NCI-H187 (cell line): ENCODE measurements at regions not wholly inside any gene's neighbourhood (a gene's known extent, or its start where the extent isn't known, plus 50 kb on each side); places are given as distances from the start of the nearest gene placed in this dataset.
"Not testable (repeated sequence)": the region's sequence is repeated elsewhere in the genome, so short reads cannot be mapped to it uniquely, and the experiment has no call there.

ENCODE experiments used
- DNase-seq, 2 experiments: peaks; one replicate each; lab custom pipeline; 2025; lab: John Stamatoyannopoulos, UW

DNA sequence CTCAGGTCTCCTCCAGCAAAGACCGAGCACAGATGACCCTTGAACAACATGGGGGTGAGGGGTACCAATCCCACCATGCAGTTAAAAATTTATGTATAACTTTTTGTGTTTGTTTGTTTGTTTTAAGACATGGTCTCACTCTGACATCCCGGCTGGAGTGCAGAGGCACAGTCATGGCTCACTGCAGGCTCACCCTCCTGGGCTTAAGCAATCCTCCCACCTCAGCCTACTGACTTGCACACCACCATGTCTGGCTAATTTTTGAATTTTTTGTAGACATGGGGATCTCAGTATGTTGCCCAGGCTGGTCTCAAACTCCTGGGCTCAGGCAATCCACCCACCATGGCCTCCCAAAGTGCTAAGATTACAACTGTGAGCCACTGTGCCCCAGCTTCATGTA is 231.0 kb upstream of the PIK3R1 start:
- no peak for DNase-seq

DNA sequence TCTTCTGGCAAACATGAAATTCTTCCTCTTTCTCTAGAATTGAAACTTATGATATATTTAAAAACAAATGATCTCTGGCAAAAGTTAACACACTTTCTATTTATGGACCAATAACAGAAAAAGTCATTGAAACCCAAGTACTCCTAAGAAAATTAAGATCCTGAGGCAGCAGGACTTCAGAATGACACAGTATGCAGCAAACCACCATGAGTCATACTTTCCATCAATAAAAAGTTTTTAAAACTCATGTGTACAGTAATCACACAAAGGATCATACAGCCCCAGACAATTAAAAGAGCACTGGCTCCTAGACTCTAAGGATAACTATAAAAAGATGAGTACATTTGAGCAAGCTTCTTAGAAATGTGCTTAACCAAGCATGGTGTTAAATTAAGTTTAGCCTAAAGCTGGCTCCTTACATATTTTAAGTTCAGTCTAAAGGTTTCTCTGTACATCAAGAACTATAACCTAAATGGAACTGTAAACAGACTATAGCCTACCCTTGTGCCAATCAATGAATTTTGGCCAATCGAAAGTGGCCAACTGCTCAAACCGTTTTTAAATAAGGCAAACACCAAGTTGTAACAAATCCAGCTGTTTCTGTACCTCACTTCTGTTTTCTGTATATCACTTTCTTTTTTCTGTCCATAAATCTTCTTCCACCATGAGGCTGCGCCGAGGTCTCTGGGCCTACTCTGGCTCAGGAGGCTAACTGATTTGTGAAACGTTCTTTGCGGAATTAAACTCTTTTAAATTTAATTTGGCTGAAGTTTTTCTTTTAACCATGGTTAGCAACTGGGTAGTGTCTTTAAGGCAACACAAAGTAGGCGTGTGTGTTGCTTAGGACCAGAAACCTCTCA is 232.1 kb upstream of the PIK3R1 start:
- DNase-seq: no peak

DNA sequence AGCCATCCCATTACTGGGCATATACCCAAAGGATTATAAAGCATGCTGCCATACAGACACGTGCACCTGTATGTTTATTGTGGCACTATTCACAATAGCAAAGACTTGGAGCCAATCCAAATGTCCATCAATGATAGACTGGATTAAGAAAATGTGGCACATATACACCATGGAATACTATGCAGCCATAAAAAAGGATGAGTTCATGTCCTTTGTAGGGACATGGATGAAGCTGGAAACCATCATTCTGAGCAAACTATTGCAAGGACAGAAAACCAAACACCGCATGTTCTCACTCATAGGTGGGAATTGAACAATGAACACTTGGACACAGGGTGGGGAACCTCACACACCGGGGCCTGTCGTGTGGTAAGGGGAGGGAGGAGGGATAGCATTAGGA is 233.4 kb upstream of the PIK3R1 start:
- not testable (repeated sequence) for DNase-seq

DNA sequence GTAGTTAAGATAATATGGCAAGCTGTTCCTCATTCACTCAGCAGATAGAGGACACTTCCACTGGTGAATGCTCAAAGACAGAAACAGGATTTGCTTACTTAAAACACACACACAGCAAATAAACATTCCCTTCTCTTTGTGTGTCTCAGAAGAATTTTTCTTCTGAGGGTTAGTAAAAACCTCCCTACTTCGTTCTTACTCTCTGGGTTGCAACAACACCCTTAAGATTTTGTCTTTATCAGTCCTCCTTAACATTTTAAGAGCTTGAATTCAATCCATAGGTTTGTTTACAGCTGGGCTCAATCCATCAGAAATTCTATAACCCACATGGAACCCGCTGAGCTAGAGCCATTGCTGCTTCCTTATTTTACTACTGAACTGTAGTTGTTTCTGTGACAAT is 237.4 kb upstream of the PIK3R1 start:
- DNase-seq: no peak

DNA sequence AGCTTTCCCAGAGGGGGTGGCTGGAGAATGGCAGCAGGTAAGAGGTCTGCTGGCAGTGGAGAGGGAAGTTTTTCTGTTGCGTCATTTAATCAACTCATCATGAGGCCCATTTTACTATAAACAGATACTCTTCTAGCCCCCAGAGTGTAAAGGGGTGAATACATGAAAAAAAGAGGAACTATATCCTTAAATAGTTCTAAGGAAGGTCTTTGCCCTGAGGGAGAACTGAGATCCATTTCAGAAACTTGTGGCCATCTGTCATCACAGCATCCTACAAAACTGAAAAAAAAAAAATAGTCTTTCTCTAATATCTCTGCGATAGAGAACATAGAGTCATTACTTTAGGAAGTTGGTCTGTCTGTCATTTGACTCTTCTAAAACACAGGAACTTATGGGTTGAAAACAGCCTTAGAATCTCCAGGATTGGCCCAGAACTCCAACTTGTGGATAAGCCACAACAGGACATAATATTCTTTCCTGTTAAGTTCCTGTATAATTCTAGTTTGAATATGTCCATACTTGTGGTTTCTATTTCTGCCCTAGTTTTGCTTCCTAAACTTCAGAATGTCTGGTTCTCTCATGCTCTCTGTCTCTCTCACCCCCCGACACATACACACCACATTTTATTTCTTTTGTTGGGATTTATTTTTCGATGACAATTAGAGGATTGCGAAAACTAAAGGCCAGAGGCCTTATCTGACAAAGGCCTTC is 238.5 kb upstream of the PIK3R1 start:
- no peak for DNase-seq

DNA sequence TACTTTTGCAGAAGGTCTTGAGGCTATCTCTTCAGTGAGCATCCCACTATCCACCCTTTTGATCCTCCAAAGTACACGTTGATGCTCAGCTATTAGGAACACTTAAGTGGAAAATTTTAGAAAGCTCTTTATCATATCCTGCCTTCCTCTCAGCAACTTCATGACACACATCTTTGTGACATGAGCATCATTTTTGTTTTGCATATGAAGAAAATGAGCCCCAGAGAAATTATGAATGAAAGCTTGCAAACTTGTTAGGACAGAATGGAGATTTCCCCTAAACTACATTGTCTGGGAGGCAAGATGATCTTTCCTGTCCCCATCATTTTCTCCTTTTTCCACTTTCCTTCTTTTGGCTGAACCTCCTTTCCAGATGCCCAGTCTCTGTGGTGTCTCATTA is 239.4 kb upstream of the PIK3R1 start:
- no peak for DNase-seq

DNA sequence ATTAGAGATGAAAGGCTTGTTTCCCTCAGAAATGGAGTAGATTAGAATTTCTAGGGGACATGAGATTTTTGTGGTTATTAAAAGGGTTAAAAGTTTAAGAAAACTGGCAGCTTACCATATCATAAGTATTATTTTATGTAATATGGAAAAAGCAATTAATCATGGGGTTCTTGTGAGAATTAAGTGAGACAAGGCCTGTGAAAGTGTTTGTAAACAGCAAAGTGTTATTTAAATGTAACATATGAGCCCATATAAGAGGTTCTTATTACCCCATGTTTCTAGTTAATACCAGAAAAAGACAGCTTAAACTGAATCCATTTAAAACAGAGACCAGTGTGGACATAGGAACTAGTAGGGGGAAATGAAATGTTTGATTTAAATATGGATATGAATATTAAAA is 241.1 kb upstream of the PIK3R1 start:
- DNase-seq: no peak

DNA sequence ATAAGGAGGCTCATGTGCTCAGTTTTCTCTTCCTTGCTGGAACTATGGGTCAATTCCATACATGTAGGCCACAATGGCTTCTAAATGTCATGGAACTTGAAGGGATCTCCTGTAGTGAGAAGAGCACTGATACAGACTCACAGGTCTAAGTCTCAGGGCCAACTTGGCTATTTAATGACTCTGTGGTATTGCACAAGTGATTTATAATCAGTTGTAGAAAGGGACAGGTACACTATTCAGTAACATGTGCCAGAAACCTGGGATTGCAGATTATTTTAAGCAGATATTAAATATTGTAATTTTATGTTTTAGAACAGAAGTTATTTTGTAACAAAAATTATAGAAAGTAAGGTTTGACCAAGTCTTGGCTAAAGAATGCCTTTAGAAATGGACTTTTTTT is 241.5 kb upstream of the PIK3R1 start:
- no peak for DNase-seq

DNA sequence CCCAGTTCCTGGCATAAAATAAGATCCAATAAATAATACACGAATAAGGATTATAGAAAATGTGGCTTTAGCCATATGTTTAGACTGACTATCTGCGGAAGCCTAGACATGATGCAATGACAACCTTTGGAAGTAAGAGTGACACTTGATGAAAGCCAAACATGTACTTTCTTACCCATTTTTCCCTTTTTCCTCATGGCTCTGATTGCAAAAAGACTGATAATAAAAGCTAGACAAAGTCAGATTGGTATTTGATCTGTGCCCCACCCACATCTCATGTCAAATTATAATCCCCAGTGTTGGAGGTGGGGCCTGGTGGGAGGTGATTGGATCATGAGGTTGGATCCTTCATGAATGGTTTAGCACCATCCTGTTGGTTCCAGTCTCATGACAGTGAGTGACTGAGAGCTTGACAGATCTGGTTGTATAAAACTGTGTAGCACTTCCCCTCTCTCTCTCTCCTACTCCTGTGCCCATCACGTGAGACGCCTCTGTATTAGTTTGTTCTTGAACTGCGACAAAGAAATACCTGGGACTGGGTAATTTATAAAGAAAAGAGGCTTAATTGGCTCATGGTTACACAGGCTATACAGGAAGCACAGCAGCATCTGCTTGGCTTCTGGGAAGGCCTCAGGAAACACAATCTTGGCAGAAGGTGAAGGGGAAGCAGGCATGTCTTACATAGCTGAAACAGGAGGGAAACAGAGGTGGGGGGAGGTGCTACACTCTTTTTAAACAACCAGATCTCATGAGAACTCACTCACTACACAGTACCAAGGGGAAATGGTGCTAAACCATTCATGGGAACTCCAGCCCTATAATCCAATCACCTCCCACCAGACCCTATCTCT is 243.4 kb upstream of the PIK3R1 start:
- DNase-seq: no peak

DNA sequence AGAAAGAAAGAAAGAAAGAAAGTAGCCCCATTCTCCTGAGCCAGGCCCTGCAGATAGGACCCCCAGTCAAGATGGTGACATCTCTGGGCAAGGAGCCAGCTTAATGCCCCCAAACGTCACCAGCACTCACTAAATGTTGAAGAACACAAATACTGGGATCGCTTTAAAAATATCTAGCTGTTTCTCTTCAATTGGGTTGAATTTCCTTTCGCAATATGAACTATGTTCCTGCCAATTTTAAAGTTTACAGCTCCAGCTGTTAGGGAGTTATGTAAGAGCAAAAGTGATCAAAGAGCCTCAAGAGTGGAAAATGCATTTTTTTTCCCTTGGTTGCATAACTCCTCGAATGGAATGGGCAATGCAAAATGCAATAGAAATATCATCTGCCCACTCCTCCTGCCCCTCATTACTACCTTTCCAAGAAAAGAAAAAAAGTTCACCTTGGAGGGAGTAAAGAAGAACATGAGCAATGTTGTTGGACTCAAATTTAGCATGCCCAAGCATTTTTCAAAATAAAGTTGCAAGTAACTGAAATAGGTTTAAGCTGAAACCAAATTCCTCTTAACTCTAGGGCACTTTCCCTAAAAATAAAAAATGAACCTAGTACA is 244.2 kb upstream of the PIK3R1 start:
- DNase-seq: no peak

DNA sequence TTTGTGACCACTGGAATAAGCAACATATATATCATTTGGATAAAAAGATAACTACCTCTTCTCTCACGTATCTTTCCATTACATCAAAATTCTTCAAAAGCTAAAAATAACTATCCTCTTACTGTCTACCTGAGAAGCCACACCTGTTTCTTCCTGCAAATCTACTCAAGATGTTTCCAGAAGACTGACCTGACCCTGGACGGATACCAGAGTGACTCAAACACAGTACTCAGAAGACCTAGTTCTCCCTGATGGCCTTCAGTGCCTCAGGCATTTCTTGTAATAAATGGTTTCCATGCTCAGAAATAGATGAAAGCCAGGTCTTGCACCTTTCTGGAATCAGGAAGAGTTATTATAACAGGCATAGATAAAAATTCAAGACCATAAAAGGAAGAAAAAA is 245.9 kb upstream of the PIK3R1 start:
- DNase-seq: no peak

DNA sequence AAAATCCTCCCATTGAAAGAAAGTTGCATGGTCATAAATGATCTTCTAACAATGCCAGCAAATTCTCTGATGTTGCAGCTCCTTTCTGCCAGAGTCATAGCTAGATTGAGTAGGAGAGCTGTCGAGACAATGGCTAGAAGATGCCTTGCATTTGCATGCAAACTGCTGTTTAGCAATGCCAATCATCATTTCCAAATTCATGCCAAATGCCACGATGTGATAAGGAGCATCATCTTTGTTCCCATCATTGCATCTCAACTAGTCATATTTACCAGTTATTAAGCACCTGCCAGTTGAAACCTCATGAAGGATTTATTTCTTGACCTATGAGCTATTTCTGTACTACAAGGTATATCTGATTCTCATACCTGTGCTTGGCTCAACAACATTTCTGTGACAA is 246.4 kb upstream of the PIK3R1 start:
- no peak for DNase-seq

DNA sequence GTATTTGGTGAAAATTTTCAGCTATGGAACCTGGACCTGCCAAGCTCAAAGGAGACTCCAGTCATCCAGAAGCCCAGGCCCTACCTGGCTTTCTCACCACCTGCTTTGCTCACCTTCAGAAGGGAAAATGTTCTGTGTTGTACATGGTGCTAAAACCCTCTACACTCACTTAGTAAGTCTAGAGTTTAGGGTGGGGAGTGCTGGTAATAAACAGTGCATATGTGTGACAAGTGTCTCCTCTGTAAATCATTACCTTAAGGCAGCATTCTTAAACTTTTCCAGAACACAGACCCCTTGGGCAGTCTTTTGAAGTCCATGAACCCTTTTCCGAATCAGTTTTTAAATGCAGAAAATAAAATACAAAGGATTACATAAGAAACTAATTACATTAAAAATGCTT is 248.8 kb upstream of the PIK3R1 start:
- no peak for DNase-seq

DNA sequence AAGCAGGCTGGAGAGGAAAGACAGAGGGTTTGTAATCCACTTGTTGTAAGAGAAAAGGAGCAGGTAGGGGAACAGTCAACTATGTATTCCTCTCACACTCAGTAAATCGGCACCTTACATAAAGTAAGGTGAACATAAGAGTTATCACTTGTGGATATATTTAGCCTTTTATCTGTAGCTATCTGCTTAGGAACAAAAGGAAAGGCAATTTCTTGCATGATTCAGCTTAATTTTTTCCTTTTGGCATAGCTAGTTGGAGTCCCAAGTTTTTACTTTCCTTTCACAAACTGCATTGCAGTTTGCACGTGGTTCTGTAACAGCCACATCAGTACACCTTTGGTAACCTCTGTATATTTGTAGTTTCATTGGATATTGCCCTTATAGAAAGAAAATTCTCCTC is 250.9 kb upstream of the PIK3R1 start:
- no peak for DNase-seq

DNA sequence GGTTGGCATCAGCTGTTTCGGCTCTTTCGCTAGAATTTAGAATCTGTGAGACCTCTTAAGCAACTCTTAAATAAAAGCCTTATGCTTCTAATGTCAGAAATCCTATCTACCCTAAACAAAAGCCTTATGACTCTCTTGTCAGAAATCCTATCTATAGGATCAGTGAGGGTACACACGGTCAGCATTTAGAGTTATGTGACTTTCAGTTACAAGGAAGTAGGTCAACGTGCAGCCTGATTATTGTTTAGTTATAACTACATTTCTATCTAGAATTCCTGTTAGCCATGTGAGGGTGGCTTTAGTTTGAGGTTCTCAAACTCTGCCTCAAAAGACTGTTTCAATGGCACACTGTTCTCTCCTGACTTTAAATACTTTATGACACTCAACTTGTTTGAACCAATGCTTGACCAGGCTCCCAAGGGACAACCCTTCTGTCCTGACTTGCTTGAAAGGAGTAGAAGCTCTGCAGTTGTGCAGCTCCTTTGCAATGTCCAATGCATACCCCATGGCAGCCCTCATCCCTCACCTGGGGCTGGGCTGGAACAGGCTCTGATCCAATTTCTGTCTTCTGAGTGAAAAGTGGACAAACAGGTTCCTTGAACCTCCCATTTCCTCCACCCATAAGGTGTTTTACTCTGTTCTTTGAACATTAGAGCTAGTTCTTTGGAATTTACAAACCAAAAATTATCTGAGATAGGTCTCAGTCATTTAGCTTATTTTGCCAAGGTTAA is 251.6 kb upstream of the PIK3R1 start:
- no peak for DNase-seq

DNA sequence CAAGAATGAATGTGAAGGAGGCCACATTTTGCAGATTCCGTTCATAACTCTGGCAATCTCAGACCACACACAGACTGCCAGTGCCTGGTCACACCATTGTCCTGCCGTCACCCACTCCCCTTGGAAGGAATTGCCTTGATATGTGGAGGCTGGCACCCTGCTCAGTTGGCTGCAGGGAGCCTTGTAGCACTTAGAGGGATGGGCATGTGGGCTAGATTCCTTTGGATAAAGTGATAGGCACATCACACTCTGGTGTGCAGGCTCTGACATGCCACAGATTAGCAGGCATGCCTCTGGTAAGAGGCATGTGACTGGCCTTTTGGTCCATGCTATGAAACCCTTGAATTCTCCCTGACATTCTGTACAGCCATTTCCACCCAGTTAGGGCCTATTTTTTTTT is 254.6 kb upstream of the PIK3R1 start:
- DNase-seq: no peak

DNA sequence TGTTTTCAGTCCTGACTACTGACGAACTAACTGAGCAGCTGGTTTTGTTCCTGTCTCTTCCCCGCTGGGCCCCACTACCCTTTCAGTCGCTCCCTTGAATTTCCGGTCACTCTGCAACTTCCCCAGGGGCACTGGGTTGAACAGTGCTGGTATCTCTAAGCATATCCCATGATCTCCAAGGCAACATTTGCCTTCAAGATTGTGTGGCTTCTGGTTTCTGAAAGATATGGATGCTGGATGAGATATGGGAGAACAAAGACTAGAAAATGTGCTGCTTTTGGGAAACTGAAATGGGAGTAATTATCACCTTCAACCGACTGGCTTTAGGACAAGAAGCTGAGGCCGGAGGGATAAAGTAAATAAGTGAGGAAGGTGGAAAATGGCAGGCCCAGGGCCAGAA is 258.2 kb upstream of the PIK3R1 start:
- no peak for DNase-seq

DNA sequence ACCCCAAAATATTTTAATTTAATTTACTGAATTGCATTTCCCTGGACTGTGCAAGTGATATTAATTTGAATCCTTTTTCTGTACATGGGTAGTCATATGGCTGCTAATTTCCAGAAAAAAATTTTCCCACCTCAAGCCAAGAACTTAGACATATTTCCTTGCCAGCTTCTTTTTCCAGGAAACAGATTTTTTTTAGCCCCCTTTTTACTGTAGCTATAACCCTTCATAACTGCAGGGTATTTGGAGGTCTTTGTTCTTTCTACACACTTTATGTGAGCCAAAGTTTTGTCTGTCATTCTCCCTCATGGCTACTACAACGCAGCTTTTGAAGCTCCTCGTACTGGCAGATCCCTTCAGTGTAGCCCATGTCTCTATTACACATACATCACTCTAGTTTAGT is 261.2 kb upstream of the PIK3R1 start:
- no peak for DNase-seq

DNA sequence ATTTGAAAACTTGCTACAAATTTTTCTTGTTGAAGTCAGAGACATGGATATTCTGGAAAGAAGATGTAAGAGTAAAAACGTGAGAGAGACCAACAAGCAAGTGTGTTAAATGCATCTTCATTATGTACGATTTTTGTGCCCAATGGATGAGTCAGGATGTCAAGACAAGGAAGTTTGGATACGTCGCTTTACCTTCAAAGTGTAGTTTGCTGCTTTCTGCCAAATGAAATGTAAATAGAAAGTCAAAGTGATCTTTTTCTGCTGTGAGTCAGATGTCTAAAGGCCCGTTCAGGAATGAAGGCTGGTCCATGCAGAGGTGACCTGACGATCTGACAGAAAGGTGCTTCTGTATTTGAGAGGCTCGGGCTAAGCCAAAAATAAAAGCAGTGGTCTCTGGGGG is 273.1 kb upstream of the PIK3R1 start:
- DNase-seq: no peak

DNA sequence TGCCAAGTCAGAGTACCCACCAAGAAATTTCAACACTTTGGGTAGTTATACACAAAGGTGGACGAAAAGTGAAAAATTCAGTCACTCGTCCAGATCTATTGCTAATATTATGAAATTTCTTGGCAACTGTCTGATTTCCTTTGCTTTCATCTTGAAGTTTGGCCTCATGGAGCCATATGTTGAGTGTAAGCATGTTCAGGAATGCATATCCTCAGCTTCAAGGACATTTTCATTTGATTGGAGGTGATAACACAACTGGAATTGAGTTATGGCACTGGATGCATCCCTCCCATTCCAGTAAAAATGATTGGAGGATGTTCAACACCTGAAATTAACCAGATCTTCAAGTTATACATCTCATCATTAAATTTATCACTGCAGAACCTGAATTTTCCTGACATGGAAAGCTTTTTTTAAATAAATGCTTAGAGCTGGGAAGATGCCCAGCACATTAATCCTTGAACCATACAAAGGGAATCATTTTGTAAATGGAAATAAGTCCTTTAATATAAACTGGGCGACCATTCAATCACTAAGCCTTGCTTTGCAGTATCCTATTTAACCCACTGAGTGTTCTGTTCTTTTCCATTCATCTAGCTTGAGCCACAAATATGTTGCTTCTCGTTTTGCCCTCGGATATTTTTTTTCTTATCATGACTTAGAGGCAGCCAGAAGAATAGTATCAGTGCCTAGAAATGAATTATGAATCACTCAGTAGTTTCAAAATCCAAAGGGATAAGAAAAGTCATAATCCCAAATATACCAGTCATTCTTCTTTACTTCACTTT is 273.7 kb upstream of the PIK3R1 start:
- no peak for DNase-seq
